Astrocyte of the cerebellum (primary cell): ENCODE measurements at regions not wholly inside any gene's neighbourhood (a gene's known extent, or its start where the extent isn't known, plus 50 kb on each side); places are given as distances from the start of the nearest gene placed in this dataset.

ENCODE experiments used
- DNase-seq: peaks from one replicate; pipeline ENCODE4 v3.0.0-alpha.2; 2011; ENCODE audit warnings: low read depth
- H3K4me3 ChIP-seq: 2 replicates; pipeline ENCODE4 v1.5.1; 2011; ENCODE audit warnings: mild to moderate bottlenecking, low read depth, low read length, moderate library complexity
- in situ Hi-C: cut with HindIII; loops from 2 replicates; pipeline ENCODE4 v1.10.0; 2017; ENCODE audit warnings: low sequenced_read_pairs
- TF ChIP-seq, protein P1 (sequence below): IDR thresholded peaks from 2 replicates; pipeline ENCODE4 v1.5.1; 2012; ENCODE audit warnings: low read length, low read depth, moderate library complexity, mild to moderate bottlenecking; ENCODE audit errors: missing control alignments

DNA sequence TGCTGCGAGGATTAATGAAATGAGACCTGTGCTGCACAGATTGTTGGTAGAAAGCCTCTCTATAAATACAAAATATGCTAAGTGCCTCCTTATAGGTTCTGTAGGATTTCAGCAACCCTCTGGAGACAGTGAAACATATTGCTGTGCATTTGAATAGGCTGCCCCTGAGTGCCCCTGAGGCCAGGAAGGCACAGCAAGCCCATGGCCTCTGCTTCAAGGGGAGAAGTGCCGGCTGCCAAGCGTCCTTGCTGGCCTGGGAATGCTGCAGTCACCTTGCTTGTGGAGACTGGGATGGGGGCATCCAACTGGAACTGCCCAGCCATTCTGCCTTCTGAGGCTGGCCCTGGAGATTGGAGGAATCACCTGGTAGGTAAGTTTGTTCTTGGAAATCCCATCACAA, 397.2 kb upstream of the SMIM21 start:
- no peak for DNase-seq
- TF ChIP-seq, protein P1, sequence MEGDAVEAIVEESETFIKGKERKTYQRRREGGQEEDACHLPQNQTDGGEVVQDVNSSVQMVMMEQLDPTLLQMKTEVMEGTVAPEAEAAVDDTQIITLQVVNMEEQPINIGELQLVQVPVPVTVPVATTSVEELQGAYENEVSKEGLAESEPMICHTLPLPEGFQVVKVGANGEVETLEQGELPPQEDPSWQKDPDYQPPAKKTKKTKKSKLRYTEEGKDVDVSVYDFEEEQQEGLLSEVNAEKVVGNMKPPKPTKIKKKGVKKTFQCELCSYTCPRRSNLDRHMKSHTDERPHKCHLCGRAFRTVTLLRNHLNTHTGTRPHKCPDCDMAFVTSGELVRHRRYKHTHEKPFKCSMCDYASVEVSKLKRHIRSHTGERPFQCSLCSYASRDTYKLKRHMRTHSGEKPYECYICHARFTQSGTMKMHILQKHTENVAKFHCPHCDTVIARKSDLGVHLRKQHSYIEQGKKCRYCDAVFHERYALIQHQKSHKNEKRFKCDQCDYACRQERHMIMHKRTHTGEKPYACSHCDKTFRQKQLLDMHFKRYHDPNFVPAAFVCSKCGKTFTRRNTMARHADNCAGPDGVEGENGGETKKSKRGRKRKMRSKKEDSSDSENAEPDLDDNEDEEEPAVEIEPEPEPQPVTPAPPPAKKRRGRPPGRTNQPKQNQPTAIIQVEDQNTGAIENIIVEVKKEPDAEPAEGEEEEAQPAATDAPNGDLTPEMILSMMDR: no peak
- H3K4me3 ChIP-seq: no peak overlapping the region
- in situ Hi-C loops: no loop called here

DNA sequence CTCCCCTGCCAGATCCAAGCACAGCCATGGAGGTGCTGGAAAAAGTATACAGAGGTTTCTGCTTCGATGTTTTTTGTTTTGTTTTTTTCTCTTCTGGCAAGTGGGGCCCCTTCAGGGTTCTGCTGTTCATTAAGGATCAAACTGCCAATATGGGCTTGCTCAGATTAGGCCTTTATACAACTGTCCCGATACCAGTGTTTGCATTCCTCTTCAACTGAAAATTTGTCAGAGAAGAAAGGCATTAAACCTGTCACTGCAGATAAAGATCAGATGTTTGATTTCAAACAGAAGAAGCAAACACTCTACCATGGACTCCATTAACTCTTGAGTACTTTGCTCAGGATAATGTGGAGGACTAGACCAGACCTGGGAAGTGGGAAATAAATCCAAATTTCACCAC, 396.0 kb upstream of the SMIM21 start:
- no peak for DNase-seq
- TF ChIP-seq, protein P1: no peak
- in situ Hi-C loops: no loop called here
- H3K4me3 ChIP-seq: no peak overlapping the region

DNA sequence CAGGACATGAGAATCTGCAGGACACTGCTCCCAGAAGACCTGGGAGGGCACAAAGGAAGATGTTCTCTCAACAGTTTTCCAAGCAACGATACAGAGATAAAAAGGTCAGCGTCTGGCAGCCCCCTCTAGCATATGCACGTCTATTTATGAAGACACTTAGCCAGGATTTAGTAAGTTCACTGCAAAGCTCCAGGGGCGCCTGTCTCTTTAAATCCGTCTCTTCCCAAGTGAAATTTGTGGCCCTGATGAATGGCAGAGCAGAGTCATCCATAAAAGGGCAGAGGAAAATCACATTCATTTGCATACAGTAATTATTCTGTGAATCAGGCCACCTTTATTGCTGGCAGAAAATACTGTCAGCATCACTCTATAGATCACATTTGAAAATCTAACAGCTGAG, 390.9 kb upstream of the SMIM21 start:
- DNase-seq: no peak
- no peak overlapping the region for H3K4me3 ChIP-seq
- TF ChIP-seq, protein P1: no peak
- in situ Hi-C loops: no loop called here

DNA sequence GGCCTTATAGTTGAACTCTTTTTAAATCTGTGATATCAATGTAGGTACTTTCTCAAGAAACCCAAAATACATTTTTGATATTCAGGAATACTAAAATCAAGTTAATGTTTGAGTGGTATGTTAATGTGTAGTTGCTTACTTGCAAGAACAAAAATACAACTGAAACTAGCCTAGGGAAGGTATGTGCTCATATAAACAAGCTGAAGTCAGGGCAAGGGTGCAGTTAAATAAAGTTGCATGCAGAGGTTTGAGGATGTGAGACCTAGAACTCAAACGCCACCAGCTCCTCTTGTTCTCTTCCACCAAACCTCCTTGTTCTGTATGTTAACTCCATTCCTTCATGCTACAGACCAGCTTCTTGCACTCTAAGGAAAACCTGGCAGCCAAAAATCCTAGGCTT, 388.3 kb upstream of the SMIM21 start:
- no peak for DNase-seq
- no peak overlapping the region for H3K4me3 ChIP-seq
- in situ Hi-C loops: no loop called here
- TF ChIP-seq, protein P1: no peak

DNA sequence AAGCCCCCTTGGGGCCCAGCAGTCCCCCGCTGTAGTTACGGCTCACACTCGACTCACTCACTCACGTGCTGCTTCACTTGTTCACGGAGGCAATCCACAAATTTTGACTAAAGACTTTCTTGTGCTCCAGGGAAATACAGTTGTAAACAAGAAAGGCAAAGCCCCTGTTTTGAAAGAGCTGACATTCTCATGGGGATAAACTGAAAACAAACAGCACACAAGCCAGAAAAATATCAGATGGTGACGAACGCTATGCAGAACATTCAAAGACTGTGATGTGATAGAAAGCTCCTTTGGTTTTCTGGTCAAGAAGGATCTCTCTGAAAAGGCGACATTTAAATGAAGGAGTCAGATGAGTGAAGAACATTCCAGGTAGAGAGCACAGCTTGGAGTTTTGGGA, 385.3 kb upstream of the SMIM21 start:
- no peak for DNase-seq
- in situ Hi-C loops: no loop called here
- H3K4me3 ChIP-seq: no peak overlapping the region
- TF ChIP-seq, protein P1: no peak

DNA sequence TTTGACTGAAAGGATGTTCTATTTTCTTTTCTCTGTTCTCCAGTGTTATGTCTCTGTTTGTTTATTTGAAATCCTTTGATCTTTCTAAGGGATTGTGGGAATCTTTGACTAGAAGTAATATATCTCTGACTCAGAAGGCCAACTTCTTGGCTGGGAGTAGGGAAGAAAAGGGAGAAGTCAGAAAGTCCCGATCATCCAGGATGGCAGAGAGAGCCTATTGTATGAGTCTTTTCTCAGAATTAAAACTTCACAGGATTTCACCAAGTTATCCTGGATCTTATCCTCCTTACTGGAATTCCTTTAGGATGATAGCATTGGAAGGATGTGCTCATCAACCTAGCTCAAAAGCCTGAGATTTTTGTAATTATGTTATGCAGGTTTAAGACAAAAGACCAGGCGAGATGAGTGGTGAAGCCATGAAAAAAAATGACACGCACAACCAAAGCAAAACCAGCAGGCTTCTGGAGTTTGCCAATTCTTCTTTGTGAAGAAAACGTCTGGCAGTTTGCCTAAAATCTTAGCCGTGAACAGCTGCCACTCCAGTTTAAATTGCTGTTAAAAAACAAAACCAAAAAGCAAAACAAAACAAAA, 383.6 kb upstream of the SMIM21 start:
- TF ChIP-seq, protein P1: no peak
- DNase-seq: peak; percentile 34
- no peak overlapping the region for H3K4me3 ChIP-seq

DNA sequence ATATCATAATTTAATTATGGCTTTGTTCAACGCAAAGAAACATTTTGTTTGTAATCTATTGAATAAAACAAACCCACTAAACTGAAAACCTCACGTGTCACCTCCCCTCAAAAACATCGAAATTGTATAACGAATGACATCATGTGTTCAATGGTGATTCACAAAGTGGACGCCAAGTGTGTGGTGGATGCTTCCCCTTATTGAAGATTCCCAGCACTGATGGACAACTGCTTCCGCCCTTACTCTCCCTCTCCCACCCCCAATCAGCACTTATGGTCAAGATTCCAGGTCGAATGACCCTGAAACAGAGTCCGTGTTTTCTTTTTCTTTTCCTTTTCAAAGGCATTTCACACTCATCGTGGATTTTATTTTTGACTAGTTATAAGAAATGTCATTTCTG, 383.0 kb upstream of the SMIM21 start:
- in situ Hi-C loops: no loop called here
- H3K4me3 ChIP-seq: no peak overlapping the region
- TF ChIP-seq, protein P1: no peak
- DNase-seq: no peak

More for the DNA sequence above, 383.6 kb upstream of the SMIM21 start:
- in situ Hi-C loops: no loop called here
